SK-N-SH treated with all-trans-retinoic acid at 6 μM for 48 hours (cell line): ENCODE measurements at regions not wholly inside any gene's neighbourhood (a gene's known extent, or its start where the extent isn't known, plus 50 kb on each side); places are given as distances from the start of the nearest gene placed in this dataset.

Experiments used
- ATAC-seq: fragments of 200-7000 bp; cut with Tn5 transposase; 3 replicates; pipeline ENCODE4 v1.9.1; 2020; ENCODE audit warnings: mild to moderate bottlenecking, moderate library complexity
- BACH2 ChIP-seq: fragments of 250-450 bp; sonication (Bioruptor Pico); IDR thresholded peaks from 2 replicates; pipeline ENCODE4 v1.9.0; 2021; ENCODE audit warnings: mild to moderate bottlenecking, borderline replicate concordance
- CSRNP3 ChIP-seq: fragments of 250-450 bp; sonication (Bioruptor Pico); IDR thresholded peaks from 2 replicates; pipeline ENCODE4 v1.5.1; 2021; ENCODE audit warnings: mild to moderate bottlenecking, moderate library complexity
- ESRRG ChIP-seq: fragments of 250-450 bp; sonication (Bioruptor Pico); IDR thresholded peaks from 2 replicates; pipeline ENCODE4 v1.6.1; 2021; ENCODE audit warnings: mild to moderate bottlenecking
- GLIS3 ChIP-seq: fragments of 250-450 bp; sonication (Bioruptor Pico); IDR thresholded peaks from 2 replicates; pipeline ENCODE4 v1.5.0; 2020; ENCODE audit warnings: mild to moderate bottlenecking, moderate library complexity
- ISL1 ChIP-seq: fragments of 250-450 bp; sonication (Bioruptor Pico); IDR thresholded peaks from 2 replicates; pipeline ENCODE4 v2.1.2; 2022; ENCODE audit warnings: mild to moderate bottlenecking, moderate library complexity
- OSR1 ChIP-seq: fragments of 250-450 bp; sonication (Bioruptor Pico); IDR thresholded peaks from 2 replicates; pipeline ENCODE4 v1.8.0; 2022; ENCODE audit warnings: moderate library complexity, mild to moderate bottlenecking, inconsistent platforms
- RARB ChIP-seq: fragments of 250-450 bp; sonication (Bioruptor Pico); IDR thresholded peaks from 2 replicates; pipeline ENCODE4 v1.8.0; 2021; ENCODE audit warnings: mild to moderate bottlenecking, moderate library complexity
- SNAI2 ChIP-seq: fragments of 250-450 bp; sonication (Bioruptor Pico); IDR thresholded peaks from 2 replicates; pipeline ENCODE4 v1.5.0; 2020; ENCODE audit warnings: mild to moderate bottlenecking, moderate library complexity
- TCF4 ChIP-seq: fragments of 250-450 bp; sonication (Bioruptor Pico); IDR thresholded peaks from 2 replicates; pipeline ENCODE4 v1.8.0; 2021; ENCODE audit warnings: mild to moderate bottlenecking, moderate library complexity, borderline replicate concordance
- ZC3H10 ChIP-seq: fragments of 250-450 bp; sonication (Bioruptor Pico); IDR thresholded peaks from 2 replicates; pipeline ENCODE4 v1.5.1; 2021; ENCODE audit warnings: mild to moderate bottlenecking, moderate library complexity
- ZFP3 ChIP-seq: fragments of 250-450 bp; sonication (Bioruptor Pico); IDR thresholded peaks from 2 replicates; pipeline ENCODE4 v1.5.0; 2020; ENCODE audit warnings: mild to moderate bottlenecking, moderate library complexity
- ZFP30 ChIP-seq: fragments of 450-650 bp; formaldehyde crosslinking; IDR thresholded peaks from 2 replicates; pipeline ENCODE4 v1.5.0; 2022; ENCODE audit warnings: mild to moderate bottlenecking, moderate library complexity
- ZNF565 ChIP-seq: fragments of 450-650 bp; formaldehyde crosslinking; conservative IDR thresholded peaks from 2 replicates; pipeline ENCODE4 v1.5.0; 2020; ENCODE audit warnings: low read depth, mild to moderate bottlenecking, moderate library complexity
- ZNF70 ChIP-seq: fragments of 450-650 bp; formaldehyde crosslinking; IDR thresholded peaks from 2 replicates; pipeline ENCODE4 v1.5.0; 2020; ENCODE audit warnings: mild to moderate bottlenecking, moderate library complexity
- TF ChIP-seq, protein P1 (sequence below): fragments of 250-450 bp; sonication (Bioruptor Pico); IDR thresholded peaks from 2 replicates; pipeline ENCODE4 v1.5.1; 2020; ENCODE audit warnings: low read depth, mild to moderate bottlenecking, moderate library complexity
- TF ChIP-seq, protein P2 (sequence below): fragments of 250-450 bp; sonication (Bioruptor Pico); IDR thresholded peaks from 2 replicates; pipeline ENCODE4 v1.8.0; 2021; ENCODE audit warnings: low read depth, mild to moderate bottlenecking, moderate library complexity, borderline replicate concordance
- TF ChIP-seq, protein P3 (sequence below): fragments of 250-450 bp; sonication (Bioruptor Pico); IDR thresholded peaks from 2 replicates; pipeline ENCODE4 v1.5.0; 2020; ENCODE audit warnings: mild to moderate bottlenecking, moderate library complexity
- TF ChIP-seq, protein P4 (sequence below): fragments of 250-450 bp; sonication (Bioruptor Pico); IDR thresholded peaks from 2 replicates; pipeline ENCODE4 v1.8.0; 2020; ENCODE audit warnings: mild to moderate bottlenecking, moderate library complexity, borderline replicate concordance

GRCh38 chr17:21540502-21540901 is 151.8 kb upstream of the KCNJ18 start (continued):
- TF ChIP-seq CSRNP3 (CRISPR knock-in tag) (no peak), ISL1 (CRISPR knock-in tag) (no peak), GLIS3 (no peak), ZC3H10 (CRISPR knock-in tag) (no peak), BACH2 (CRISPR knock-in tag) (no peak), ZFP3 (CRISPR knock-in tag) (no peak)

DNA sequence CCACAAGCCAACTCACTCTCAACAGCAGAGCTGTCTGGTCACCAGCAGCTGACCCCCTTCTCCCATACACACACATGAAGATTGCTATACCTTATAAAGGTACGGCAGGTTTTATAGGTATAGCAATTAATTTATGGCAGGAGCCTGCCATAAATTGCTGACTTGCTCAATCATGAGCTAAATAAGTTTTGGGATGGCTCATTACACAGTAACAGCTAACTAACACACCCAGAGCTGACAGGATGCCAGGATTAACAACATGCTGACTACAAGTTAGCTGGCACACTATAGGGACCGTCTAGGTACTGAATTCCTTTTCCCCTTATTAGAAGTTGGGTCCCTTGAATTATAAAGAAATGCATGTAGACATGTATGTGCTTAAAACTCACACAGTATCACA is 150.3 kb upstream of the KCNJ18 start:
- ATAC-seq: no peak
- TF ChIP-seq, protein P1, sequence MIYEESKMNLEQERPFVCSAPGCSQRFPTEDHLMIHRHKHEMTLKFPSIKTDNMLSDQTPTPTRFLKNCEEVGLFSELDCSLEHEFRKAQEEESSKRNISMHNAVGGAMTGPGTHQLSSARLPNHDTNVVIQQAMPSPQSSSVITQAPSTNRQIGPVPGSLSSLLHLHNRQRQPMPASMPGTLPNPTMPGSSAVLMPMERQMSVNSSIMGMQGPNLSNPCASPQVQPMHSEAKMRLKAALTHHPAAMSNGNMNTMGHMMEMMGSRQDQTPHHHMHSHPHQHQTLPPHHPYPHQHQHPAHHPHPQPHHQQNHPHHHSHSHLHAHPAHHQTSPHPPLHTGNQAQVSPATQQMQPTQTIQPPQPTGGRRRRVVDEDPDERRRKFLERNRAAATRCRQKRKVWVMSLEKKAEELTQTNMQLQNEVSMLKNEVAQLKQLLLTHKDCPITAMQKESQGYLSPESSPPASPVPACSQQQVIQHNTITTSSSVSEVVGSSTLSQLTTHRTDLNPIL (CRISPR knock-in tag): no peak
- TF ChIP-seq, protein P2, sequence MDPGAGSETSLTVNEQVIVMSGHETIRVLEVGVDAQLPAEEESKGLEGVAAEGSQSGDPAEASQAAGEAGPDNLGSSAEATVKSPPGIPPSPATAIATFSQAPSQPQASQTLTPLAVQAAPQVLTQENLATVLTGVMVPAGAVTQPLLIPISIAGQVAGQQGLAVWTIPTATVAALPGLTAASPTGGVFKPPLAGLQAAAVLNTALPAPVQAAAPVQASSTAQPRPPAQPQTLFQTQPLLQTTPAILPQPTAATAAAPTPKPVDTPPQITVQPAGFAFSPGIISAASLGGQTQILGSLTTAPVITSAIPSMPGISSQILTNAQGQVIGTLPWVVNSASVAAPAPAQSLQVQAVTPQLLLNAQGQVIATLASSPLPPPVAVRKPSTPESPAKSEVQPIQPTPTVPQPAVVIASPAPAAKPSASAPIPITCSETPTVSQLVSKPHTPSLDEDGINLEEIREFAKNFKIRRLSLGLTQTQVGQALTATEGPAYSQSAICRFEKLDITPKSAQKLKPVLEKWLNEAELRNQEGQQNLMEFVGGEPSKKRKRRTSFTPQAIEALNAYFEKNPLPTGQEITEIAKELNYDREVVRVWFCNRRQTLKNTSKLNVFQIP: no peak
- TF ChIP-seq TCF4 (CRISPR knock-in tag) (no peak), ZC3H10 (CRISPR knock-in tag) (no peak), ZFP3 (CRISPR knock-in tag) (no peak), CSRNP3 (CRISPR knock-in tag) (no peak)

DNA sequence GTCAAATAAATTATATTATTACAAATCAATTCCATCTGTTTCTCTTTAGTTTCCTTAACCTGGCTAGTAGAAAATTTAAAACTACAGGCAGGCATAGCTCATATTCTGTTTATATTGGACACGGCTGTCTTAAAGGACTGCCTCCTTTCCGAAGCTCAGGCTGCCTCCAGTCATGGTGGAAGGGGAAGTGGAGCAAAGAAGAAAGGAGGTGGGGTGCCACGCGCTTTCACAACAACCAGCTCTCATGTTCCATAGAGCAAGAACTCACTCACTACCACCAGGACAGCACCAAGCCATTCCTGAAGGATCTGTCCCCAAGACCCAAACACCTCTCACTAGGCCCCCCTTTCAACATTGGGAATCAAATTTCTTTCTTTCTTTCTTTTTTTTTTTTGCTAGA is 149.3 kb upstream of the KCNJ18 start:
- TF ChIP-seq ZFP30 (CRISPR knock-in tag): no peak
- no peak for TF ChIP-seq RARB (CRISPR knock-in tag)
- no peak for TF ChIP-seq ISL1 (CRISPR knock-in tag)
- TF ChIP-seq GLIS3: no peak
- TF ChIP-seq, protein P2: no peak
- TF ChIP-seq OSR1 (CRISPR knock-in tag): no peak
- TF ChIP-seq BACH2 (CRISPR knock-in tag): no peak
- no peak for TF ChIP-seq ZNF70 (CRISPR knock-in tag)
- no peak for TF ChIP-seq ZNF565 (CRISPR knock-in tag)
- TF ChIP-seq, protein P1 (CRISPR knock-in tag): no peak
- no peak for TF ChIP-seq ESRRG (CRISPR knock-in tag)
- TF ChIP-seq CSRNP3 (CRISPR knock-in tag): no peak
- TF ChIP-seq, all 23 proteins: peak for 0
- no peak for ATAC-seq

- ATAC-seq: no peak
- no peak for TF ChIP-seq ZNF70 (CRISPR knock-in tag)
- no peak for TF ChIP-seq ISL1 (CRISPR knock-in tag)
- TF ChIP-seq SNAI2: no peak
- no peak for TF ChIP-seq RARB (CRISPR knock-in tag)
- TF ChIP-seq, protein P3, sequence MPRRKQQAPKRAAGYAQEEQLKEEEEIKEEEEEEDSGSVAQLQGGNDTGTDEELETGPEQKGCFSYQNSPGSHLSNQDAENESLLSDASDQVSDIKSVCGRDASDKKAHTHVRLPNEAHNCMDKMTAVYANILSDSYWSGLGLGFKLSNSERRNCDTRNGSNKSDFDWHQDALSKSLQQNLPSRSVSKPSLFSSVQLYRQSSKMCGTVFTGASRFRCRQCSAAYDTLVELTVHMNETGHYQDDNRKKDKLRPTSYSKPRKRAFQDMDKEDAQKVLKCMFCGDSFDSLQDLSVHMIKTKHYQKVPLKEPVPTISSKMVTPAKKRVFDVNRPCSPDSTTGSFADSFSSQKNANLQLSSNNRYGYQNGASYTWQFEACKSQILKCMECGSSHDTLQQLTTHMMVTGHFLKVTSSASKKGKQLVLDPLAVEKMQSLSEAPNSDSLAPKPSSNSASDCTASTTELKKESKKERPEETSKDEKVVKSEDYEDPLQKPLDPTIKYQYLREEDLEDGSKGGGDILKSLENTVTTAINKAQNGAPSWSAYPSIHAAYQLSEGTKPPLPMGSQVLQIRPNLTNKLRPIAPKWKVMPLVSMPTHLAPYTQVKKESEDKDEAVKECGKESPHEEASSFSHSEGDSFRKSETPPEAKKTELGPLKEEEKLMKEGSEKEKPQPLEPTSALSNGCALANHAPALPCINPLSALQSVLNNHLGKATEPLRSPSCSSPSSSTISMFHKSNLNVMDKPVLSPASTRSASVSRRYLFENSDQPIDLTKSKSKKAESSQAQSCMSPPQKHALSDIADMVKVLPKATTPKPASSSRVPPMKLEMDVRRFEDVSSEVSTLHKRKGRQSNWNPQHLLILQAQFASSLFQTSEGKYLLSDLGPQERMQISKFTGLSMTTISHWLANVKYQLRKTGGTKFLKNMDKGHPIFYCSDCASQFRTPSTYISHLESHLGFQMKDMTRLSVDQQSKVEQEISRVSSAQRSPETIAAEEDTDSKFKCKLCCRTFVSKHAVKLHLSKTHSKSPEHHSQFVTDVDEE (CRISPR knock-in tag): no peak
- TF ChIP-seq, protein P4, sequence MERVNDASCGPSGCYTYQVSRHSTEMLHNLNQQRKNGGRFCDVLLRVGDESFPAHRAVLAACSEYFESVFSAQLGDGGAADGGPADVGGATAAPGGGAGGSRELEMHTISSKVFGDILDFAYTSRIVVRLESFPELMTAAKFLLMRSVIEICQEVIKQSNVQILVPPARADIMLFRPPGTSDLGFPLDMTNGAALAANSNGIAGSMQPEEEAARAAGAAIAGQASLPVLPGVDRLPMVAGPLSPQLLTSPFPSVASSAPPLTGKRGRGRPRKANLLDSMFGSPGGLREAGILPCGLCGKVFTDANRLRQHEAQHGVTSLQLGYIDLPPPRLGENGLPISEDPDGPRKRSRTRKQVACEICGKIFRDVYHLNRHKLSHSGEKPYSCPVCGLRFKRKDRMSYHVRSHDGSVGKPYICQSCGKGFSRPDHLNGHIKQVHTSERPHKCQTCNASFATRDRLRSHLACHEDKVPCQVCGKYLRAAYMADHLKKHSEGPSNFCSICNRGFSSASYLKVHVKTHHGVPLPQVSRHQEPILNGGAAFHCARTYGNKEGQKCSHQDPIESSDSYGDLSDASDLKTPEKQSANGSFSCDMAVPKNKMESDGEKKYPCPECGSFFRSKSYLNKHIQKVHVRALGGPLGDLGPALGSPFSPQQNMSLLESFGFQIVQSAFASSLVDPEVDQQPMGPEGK: no peak
- TF ChIP-seq, protein P1 (CRISPR knock-in tag): no peak
Observed at GRCh38 chr17:21545064-21545463, 147.3 kb upstream of the KCNJ18 start.
